OCI-LY7 (cell line): ENCODE measurements at regions not wholly inside any gene's neighbourhood (a gene's known extent, or its start where the extent isn't known, plus 50 kb on each side); places are given as distances from the start of the nearest gene placed in this dataset.

Experiments
- BruUV-seq: library from RNA; stranded (reverse); fragments of 400-500 nt; replicated peaks from 2 replicates; lab custom pipeline; 2021; lab: Mats Ljungman, UMichigan
- CTCF ChIA-PET: fragments of 300-600 bp; sonication (Branson Sonifier 250); formaldehyde crosslinking; loops from one replicate; lab custom pipeline; 2022; ENCODE audit warnings: antibody characterized with exemption; ENCODE audit not compliant: unreplicated experiment; lab: Charles Lee
- POLR2A ChIA-PET: fragments of 300-600 bp; sonication (Branson Sonifier 250); formaldehyde crosslinking; loops from one replicate; lab custom pipeline; 2022; ENCODE audit warnings: antibody characterized with exemption; lab: Charles Lee
- DNase-seq: peaks from one replicate; pipeline ENCODE4 v3.0.0-alpha.2; 2015; ENCODE audit warnings: low spot score
- H2AFZ ChIP-seq: fragments of 200-600 bp; sonication (generic), shearing (Covaris generic); 2 replicates; pipeline ENCODE4 v1.6.1; 2014; ENCODE audit warnings: mild to moderate bottlenecking, antibody characterized with exemption, low read length, moderate library complexity
- H3K27ac ChIP-seq: fragments of 200-600 bp; sonication (generic); 2 replicates; pipeline ENCODE4 v1.5.1; 2014; ENCODE audit warnings: mixed run types, low read depth, mild to moderate bottlenecking, moderate library complexity, low read length, inconsistent platforms; ENCODE audit not compliant: poor library complexity, severe bottlenecking
- H3K36me3 ChIP-seq: fragments of 200-600 bp; sonication (generic); 2 replicates; pipeline ENCODE4 v1.6.1; 2014; ENCODE audit warnings: mild to moderate bottlenecking, antibody characterized with exemption, low read length, moderate library complexity, mixed read lengths; ENCODE audit not compliant: insufficient read depth
- H3K4me1 ChIP-seq: fragments of 200-600 bp; sonication (generic); 2 replicates; pipeline ENCODE4 v1.5.1; 2014; ENCODE audit warnings: mild to moderate bottlenecking, low read length; ENCODE audit not compliant: insufficient read depth, poor library complexity, severe bottlenecking
- H3K4me2 ChIP-seq: fragments of 200-600 bp; sonication (generic); 2 replicates; pipeline ENCODE4 v1.6.1; 2014; ENCODE audit warnings: mild to moderate bottlenecking, low read length
- H3K4me3 ChIP-seq: fragments of 200-600 bp; sonication (generic); 2 replicates; pipeline ENCODE4 v1.5.1; 2014; ENCODE audit warnings: mild to moderate bottlenecking, low read depth, low read length; ENCODE audit not compliant: poor library complexity, severe bottlenecking
- H3K79me2 ChIP-seq: fragments of 200-600 bp; sonication (generic); 2 replicates; pipeline ENCODE4 v1.6.1; 2016; ENCODE audit warnings: low read depth, mild to moderate bottlenecking, low read length, moderate library complexity, mixed read lengths; ENCODE audit not compliant: insufficient read depth
- H3K9me2 ChIP-seq: fragments of 200-600 bp; sonication (generic); 2 replicates; pipeline ENCODE4 v1.6.1; 2016; ENCODE audit warnings: mild to moderate bottlenecking, low read length, mixed read lengths; ENCODE audit not compliant: insufficient read depth
- H3K9me3 ChIP-seq: fragments of 200-600 bp; sonication (generic); 2 replicates; pipeline ENCODE4 v1.6.1; 2014; ENCODE audit warnings: mild to moderate bottlenecking, mixed run types, low read length, mixed read lengths
- H4K20me1 ChIP-seq: fragments of 200-600 bp; sonication (generic); 2 replicates; pipeline ENCODE4 v1.6.1; 2014; ENCODE audit warnings: mild to moderate bottlenecking, antibody characterized with exemption, low read length, moderate library complexity, mixed read lengths; ENCODE audit not compliant: insufficient read depth
- CTCF ChIP-seq: fragments of 200-600 bp; sonication (generic); conservative IDR thresholded peaks from 2 replicates; pipeline ENCODE4 v1.5.1; 2014; ENCODE audit warnings: mild to moderate bottlenecking, antibody characterized with exemption, low read length, moderate library complexity, mixed read lengths
- EZH2phosphoT487 ChIP-seq: fragments of 200-600 bp; sonication (generic); IDR thresholded peaks from 2 replicates; pipeline ENCODE4 v1.6.1; 2018; ENCODE audit warnings: low read depth, borderline replicate concordance, mild to moderate bottlenecking, mixed run types, antibody characterized with exemption, low read length, moderate library complexity, mixed read lengths
- intact Hi-C: fragments of 100-400 bp; cut with micrococcal nuclease; formaldehyde crosslinking; loops from one replicate; pipeline ENCODE4 v1.10.0; 2022; ENCODE audit not compliant: unreplicated experiment

DNA sequence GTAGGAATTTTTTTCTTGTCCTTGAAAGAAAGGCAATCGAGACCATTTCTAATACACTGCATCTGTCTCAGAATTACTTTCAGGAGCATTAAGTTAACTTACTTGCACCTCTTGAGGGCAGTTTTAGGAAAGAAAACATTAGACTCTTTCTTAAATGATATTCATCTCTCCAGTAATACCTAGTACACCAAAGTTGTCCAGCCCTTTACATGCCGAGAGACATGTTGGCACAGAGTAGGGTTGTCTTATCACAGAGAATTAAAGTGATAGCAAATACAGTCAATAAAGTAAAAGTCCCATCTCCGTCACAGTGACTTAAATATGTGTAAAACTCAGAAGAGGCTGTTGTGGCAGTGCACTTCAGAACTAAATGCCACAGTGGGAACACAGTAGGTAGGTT lies 154.3 kb upstream of the KCNN2 start:
- ChIA-PET POLR2A (no interaction called here), CTCF (no interaction called here)
- H3K36me3 ChIP-seq, result no peaks in the 10 kb centered on the region

GRCh38 chr5:114208120-114208519 lies 153.8 kb upstream of the KCNN2 start:
- DNase-seq, result no peak
- Histone ChIP-seq H3K4me2 (no peak overlapping the region), H4K20me1 (no peaks in the 10 kb centered on the region), H3K4me3 (no peak overlapping the region), H3K79me2 (no peaks in the 10 kb centered on the region), H3K36me3 (no peaks in the 10 kb centered on the region), H3K9me2 (no peaks in the 10 kb centered on the region), H3K4me1 (no peaks in the 10 kb centered on the region), H3K9me3 (no peaks in the 10 kb centered on the region), H3K27ac (no peak overlapping the region), H2AFZ (no peak overlapping the region)
- TF ChIP-seq EZH2phosphoT487 (no peak), CTCF (no peak)
- ChIA-PET POLR2A (no interaction called here), CTCF (no interaction called here)
- intact Hi-C loops, result no loop called here
- BruUV-seq, result no TSS peak

More for the DNA sequence above, 154.3 kb upstream of the KCNN2 start:
- no peaks in the 10 kb centered on the region for H4K20me1 ChIP-seq
- H3K27ac ChIP-seq, result no peak overlapping the region
- intact Hi-C loops, result no loop called here
- H3K4me1 ChIP-seq, result no peaks in the 10 kb centered on the region
- no peak overlapping the region for H3K4me2 ChIP-seq
- no peaks in the 10 kb centered on the region for H3K9me3 ChIP-seq
- TF ChIP-seq EZH2phosphoT487 (no peak), CTCF (no peak)
- H3K4me3 ChIP-seq, result no peak overlapping the region
- H3K9me2 ChIP-seq, result no peaks in the 10 kb centered on the region
- no peak for DNase-seq
- no peaks in the 10 kb centered on the region for H3K79me2 ChIP-seq
- H2AFZ ChIP-seq, result no peak overlapping the region
- no TSS peak for BruUV-seq

DNA sequence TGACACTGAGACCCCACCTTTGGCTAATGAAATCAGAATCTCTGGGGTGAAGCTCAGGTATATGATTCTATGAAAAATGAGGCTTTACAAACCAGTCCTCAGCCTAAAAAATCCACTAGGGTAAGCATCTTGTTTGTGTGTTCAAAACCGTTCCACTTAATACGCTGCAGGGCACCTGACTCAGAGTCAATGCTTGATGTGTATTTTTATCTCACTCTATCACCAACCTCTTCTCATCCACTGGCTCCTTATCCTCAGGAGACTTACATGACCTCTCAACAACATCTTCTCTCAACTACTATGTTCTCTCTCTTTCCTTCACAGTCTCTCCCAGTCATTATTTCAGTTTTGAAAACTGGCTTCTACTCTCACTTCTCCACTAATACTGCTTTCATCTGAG lies 153.3 kb upstream of the KCNN2 start:
- H3K79me2 ChIP-seq, result no peaks in the 10 kb centered on the region
- H2AFZ ChIP-seq, result no peak overlapping the region
- no peak overlapping the region for H3K27ac ChIP-seq
- CTCF ChIA-PET, result no interaction called here
- TF ChIP-seq CTCF (no peak), EZH2phosphoT487 (no peak)
- no TSS peak for BruUV-seq
- no peak for DNase-seq
- H4K20me1 ChIP-seq, result no peaks in the 10 kb centered on the region
- no peaks in the 10 kb centered on the region for H3K9me2 ChIP-seq
- no peak overlapping the region for H3K4me3 ChIP-seq
- POLR2A ChIA-PET, result no interaction called here
- no peaks in the 10 kb centered on the region for H3K36me3 ChIP-seq
- H3K9me3 ChIP-seq, result no peaks in the 10 kb centered on the region
- intact Hi-C loops, result no loop called here
- no peaks in the 10 kb centered on the region for H3K4me1 ChIP-seq
- H3K4me2 ChIP-seq, result no peak overlapping the region
